ENCODE measurements at regions not wholly inside any gene's neighbourhood (a gene's known extent, or its start where the extent isn't known, plus 50 kb on each side); places are given as distances from the start of the nearest gene placed in this dataset.

GRCh38 chr20:40545478-40545877 lies 143.6 kb downstream of the MAFB start:
- no peak for TF ChIP-seq CTCF (conservative IDR thresholded peaks at IDR 0.05)
- H3K27ac ChIP-seq, result no peak overlapping the region

- TF ChIP-seq CTCF (conservative IDR thresholded peaks at IDR 0.05), result no peak
- H3K27ac ChIP-seq, result no peak overlapping the region
These were observed 147.0 kb downstream of the MAFB start for GRCh38 chr20:40542065-40542464.

- no peak for TF ChIP-seq CTCF (conservative IDR thresholded peaks at IDR 0.05)
- H3K27ac ChIP-seq, result no peak overlapping the region; the same call in 1 of the 2 replicates
These were observed 148.9 kb downstream of the MAFB start for GRCh38 chr20:40540166-40540565.

GRCh38 chr20:40538131-40538530 lies 150.9 kb downstream of the MAFB start:
- H3K27ac ChIP-seq, result no peak overlapping the region
- no peak for TF ChIP-seq CTCF (conservative IDR thresholded peaks at IDR 0.05)

GRCh38 chr20:40536808-40537207 lies 152.2 kb downstream of the MAFB start:
- H3K27ac ChIP-seq, result no peak overlapping the region
- no peak for TF ChIP-seq CTCF (conservative IDR thresholded peaks at IDR 0.05)

- no peak for TF ChIP-seq CTCF (conservative IDR thresholded peaks at IDR 0.05)
- no peak overlapping the region for H3K27ac ChIP-seq
These were observed 153.2 kb downstream of the MAFB start for GRCh38 chr20:40535816-40536215.

GRCh38 chr20:40532103-40532502 lies 156.9 kb downstream of the MAFB start:
- TF ChIP-seq CTCF (conservative IDR thresholded peaks at IDR 0.05), result peak; percentile 59
- no peak overlapping the region for H3K27ac ChIP-seq

- no peak overlapping the region for H3K27ac ChIP-seq
- TF ChIP-seq CTCF (conservative IDR thresholded peaks at IDR 0.05), result no peak
These were observed 163.7 kb downstream of the MAFB start for GRCh38 chr20:40525351-40525750.

Data from VCaP (cell line).